Bone marrow (tissue), 2 donors: ENCODE measurements at regions not wholly inside any gene's neighbourhood (a gene's known extent, or its start where the extent isn't known, plus 50 kb on each side); places are given as distances from the start of the nearest gene placed in this dataset.
A peak's percentile ranks its signal among the peaks of the same experiment; 100 is the strongest.
"Not testable (repeated sequence)": the region's sequence is repeated elsewhere in the genome, so short reads cannot be mapped to it uniquely, and the experiment has no call there.

ENCODE experiments used
- DNase-seq, 2 donors: peaks; one replicate each; lab custom pipeline; 2025; lab: John Stamatoyannopoulos, UW

GRCh38 chr2:8599421-8600242 lies 82.2 kb upstream of the ID2 start:
- DNase-seq = no peak

DNA sequence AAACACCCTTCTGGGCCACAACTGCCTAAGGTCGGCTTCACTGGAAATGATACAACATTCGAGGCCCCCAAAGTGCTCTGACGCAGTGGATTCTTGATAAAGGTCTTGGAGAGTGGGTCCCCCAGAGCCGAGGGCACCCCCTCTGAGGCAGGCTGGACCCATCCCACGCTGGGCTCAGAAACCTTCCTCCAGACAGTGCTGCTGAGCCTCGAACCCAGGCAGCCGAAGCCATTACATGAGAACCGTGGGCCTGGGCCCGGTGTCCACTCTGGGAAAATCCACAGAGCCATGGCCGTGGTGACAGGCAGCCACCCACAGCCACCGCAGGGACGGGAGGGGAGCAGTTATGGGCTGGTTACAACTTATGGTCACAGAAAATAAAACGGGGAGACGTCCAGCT lies 81.4 kb upstream of the ID2 start:
- no peak for DNase-seq

GRCh38 chr2:8602809-8603208 lies 79.0 kb upstream of the ID2 start:
- DNase-seq = peak in 1 of 2 donors; percentile 21

DNA sequence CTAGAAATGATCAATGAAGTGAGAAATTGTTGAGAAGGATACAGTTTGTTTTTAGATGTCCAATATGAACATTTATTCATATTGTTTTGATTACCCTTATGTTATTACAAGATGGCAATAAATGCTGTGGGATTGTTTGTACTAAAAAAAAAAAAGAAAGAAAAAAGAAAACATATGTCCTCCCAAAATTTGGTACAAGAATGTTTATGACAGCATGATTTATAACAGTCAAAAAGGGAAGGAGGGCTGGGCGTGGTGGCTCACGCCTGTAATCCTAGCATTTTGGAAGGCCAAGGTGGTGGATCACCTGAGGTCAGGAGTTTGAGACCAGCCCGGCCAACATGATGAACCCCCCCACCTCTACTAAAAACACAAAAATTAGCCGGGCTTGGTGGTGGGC lies 78.5 kb upstream of the ID2 start:
- not testable (repeated sequence) for DNase-seq

DNA sequence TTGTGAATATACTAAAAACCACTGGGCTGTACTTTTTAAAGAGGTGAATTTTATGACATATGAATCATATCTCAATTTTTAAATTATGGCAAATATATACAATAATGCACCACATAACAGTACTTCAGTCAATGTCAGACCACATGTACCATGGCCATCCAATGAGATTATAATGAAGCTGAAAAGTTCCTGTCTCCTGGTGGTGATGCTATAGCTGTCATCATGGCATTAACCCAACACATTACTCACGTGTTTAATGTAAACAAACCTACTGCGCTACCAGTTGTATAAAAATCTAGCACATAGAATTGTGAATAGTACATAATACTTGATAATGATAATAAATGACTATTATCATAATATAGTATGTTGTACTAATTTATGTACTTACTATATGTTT lies 77.6 kb upstream of the ID2 start:
- no peak for DNase-seq

DNA sequence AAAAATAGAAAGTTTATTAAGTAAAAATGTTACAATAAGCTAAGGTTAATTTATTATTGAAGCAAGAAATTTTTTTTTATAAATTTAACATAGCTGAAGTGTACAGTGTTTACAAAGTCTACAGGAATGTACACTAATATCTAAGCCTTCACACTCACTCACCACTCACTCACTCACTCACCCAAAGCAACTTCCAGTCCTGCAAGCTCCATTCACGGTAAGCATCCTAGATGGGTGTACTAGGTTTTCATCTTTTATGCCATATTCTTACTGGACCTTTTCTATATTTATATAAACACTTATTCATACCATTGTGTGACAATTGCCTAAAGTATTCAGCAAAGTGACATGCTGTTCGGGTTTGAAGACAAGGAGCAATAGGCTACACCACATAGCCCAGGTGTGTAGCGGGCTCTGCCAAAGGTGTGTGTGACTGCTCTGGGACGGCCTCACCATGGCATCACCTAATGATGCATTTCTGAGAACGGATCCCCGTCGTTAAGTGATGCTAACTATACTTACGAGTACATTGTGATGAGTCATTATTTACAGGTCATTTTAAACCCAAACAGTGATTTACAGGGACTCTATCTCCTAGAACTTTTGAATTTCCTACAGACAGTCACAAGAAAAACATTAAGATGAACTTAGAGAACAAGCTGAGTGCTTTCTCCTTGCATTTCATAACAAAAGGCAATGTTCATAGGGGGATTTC lies 76.3 kb upstream of the ID2 start:
- no peak for DNase-seq

- no peak for DNase-seq
Measured at GRCh38 chr2:8606226-8606625, 75.6 kb upstream of the ID2 start.

GRCh38 chr2:8606649-8607550 lies 75.0 kb upstream of the ID2 start:
- DNase-seq = no peak

- no peak for DNase-seq
Measured at GRCh38 chr2:8607606-8608005, 74.2 kb upstream of the ID2 start.

GRCh38 chr2:8608411-8608954 lies 73.4 kb upstream of the ID2 start:
- DNase-seq = no peak

GRCh38 chr2:8609357-8609811 lies 72.5 kb upstream of the ID2 start:
- no peak for DNase-seq

DNA sequence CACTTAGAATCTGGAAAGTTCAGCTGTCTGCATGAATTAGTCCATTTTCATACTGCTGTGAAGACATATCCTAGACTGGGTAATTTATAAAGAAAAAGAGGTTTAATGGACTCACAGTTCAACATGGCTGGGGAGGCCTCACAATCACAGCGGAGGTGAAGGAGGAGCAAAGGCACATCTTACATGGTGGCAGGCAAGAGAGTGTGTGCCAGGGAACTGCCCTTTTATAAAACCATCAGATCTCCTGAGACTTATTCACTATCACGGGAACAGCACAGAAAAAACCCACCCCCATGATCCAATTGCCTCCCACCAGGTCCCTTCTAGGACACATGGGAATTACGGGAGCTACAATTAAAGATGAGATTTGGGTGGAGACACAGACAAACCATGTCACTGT lies 71.1 kb upstream of the ID2 start:
- DNase-seq = not testable (repeated sequence)

DNA sequence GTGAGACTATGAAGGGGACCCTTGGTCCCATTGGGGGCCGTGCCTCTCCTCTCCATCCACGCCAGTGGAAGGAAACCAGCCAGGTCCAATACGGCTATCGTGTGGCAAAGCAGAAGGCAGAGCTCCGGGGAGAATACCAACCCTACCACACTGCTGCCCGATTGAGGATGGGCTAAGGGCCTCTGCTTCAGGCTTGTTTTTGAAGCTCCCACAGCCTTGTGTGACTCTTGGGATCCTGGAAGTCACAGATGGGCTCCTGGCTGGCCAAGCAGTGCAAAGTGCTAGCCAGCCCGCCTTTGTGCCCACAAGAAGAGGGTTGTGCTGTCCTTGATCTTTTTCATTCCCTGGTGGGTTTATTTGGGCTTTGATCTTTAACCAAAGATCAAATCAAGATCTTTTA lies 70.6 kb upstream of the ID2 start:
- DNase-seq = no peak

- DNase-seq = no peak
Measured at GRCh38 chr2:8611700-8612099, 70.2 kb upstream of the ID2 start.

DNA sequence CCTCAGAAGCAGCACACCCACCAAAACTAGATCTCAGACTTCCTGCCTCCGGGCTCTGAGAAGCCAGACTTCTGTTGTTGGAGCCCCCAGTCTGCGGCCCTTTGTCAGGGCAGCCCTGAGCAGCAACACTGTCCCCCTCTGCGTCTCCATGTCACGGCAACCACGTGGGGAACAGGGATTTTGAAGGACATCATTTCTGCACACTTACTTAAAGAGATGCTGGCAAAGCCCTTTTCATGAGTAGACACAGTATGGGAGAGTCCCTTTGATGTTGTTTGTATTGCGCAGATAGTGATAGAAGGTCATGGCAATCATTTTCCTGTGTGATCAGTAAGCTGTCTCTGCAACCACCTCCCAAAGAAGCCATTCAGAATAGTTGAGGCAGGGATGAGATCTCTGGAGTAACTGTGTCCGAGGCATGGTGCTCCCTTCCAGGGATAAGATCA lies 69.1 kb upstream of the ID2 start:
- DNase-seq = no peak

DNA sequence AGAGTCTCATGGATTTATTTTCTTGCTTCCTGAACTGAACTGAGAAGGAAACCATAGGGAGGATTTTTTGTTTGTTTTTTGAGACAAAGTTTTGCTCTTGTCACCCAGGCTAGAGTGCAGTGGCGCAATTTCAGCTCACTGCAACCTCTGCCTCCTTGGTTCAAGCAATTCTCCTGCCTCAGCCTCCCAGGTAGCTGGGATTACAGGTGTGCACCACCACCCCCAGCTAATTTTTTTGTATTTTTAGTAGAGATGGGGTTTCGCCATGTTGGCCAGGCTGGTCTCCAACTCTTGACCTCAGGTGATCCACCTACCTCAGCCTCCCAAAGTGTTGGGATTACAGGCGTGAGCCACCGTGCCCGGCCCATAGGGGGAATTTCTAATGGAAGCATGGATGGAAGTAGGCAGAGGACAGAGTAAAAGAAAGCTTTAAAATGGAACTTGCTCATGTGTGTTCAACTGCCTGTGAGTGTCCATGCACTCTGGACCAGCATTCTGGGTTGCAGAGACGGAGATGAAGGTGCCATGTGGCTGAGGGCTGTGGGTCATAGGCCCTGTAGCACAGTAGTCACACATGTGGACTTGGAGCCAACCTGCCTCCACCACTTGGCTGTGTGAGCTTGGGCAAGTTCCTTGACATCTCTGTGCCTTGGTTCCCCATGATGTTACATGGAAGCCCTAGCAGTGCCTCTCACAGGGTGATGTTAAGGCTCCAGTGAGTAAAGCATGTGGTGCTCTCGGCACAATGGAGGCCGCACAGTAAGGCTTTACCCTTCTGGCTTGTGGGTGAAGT lies 68.5 kb upstream of the ID2 start:
- DNase-seq = not testable (repeated sequence)

DNA sequence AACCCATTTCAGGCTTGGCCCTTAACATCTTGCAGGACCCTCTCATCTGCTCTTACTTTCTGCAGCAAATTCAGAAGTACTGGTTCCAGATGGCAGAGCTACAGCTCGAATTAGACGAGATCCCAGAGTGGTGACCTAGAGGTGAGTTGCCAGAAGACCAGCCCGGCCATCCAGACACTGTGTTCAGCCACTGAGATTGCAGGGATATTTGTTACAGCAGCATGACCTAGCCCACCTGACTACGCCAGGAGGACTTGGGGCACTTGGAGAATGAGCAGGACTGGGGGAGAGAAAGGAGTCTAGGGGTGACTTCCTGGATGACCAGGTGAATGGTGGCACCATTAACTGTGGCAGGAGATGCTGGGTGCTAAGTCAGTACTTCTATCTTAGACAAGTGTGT lies 67.2 kb upstream of the ID2 start:
- no peak for DNase-seq

- no peak for DNase-seq
Measured at GRCh38 chr2:8615252-8615575, 66.6 kb upstream of the ID2 start.

DNA sequence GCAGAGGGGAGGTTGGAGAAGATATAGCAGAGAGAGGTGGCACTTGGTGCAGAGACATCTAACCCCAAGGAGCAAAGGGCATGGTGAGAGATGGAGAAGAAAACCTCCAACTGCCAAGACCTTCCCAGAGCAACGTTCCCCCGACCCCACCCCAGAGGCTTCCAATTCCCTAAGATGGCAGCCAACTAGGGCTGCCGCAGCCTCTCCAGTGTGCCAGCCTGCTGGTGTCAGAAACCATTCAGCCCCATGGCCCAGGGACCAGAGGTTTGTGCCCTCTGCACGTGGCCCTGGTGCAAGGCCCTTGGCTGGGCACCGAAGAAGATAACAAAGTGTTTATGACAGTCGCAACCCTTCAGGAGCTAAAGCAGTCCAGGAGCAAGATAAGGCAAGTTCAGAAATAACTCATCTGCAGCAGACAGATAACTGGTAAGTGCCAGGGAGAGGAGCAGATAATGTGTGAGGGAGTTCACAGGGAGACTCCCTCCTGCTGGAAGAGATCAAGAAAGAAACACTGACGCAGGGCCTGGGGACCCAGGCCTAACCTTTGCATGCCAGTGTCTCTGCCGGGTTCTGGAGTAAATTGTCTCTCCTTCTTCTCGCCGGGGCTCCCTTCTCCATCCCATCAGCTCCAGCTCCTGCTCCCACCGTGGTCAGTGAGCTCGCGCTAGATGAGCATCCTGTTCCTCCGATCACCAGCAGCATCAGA lies 66.1 kb upstream of the ID2 start:
- DNase-seq = no peak

DNA sequence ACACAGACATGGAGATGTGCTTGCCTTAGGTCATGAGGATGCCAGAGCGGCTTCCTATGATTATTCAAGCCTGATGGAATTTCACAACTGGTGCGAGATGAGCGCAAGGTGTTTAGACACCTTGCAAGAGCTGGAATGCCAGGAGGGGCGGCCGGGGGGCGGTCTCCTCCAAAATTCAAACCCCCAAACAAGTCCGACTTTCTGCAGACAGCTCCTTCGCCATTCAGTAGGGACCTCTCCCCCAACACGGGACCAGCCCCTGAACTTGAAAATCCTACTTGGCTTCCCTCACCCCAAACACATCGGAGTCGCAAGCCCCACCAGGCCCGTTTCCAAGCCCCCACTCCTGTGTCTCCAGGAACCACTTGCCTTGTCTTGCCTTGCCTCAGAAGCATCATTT lies 64.8 kb upstream of the ID2 start:
- DNase-seq = no peak

GRCh38 chr2:8617590-8617989 lies 64.3 kb upstream of the ID2 start:
- DNase-seq = no peak
